ENCODE measurements at regions not wholly inside any gene's neighbourhood (a gene's known extent, or its start where the extent isn't known, plus 50 kb on each side); places are given as distances from the start of the nearest gene placed in this dataset.

DNA sequence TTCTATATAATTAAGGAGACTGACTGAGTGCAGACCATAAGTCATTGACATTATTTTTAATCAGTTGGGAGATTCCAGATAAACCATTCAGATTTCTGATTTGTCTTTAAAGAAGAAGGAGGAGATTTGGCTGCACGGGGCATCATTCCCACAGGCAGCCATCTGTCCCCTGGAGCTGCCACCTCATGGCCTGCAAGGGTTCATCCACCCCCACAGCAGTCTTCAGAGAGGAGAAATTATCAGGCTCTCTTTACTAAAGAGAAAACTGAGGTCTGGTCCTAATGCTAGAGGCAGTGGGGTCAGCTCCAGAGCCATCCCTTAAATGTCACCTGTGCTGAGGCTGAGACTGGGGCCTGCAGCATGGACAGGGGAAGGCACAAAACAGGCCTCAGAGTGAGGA is 501.3 kb upstream of the SULF2 start:
- TF ChIP-seq, protein P1, sequence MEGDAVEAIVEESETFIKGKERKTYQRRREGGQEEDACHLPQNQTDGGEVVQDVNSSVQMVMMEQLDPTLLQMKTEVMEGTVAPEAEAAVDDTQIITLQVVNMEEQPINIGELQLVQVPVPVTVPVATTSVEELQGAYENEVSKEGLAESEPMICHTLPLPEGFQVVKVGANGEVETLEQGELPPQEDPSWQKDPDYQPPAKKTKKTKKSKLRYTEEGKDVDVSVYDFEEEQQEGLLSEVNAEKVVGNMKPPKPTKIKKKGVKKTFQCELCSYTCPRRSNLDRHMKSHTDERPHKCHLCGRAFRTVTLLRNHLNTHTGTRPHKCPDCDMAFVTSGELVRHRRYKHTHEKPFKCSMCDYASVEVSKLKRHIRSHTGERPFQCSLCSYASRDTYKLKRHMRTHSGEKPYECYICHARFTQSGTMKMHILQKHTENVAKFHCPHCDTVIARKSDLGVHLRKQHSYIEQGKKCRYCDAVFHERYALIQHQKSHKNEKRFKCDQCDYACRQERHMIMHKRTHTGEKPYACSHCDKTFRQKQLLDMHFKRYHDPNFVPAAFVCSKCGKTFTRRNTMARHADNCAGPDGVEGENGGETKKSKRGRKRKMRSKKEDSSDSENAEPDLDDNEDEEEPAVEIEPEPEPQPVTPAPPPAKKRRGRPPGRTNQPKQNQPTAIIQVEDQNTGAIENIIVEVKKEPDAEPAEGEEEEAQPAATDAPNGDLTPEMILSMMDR (IDR thresholded peaks at IDR 0.05; ENCODE audit: unreplicated experiment): no peak
- intact Hi-C loops (cut with micrococcal nuclease; ENCODE audit: unreplicated experiment): loop anchor here (5.0 to 10.0 kb wide), 2 partner anchors 102 to 314 kb away; no protein-coding TSS in a partner anchor
- no peak for DNase-seq
- Mint-ChIP-seq H3K9me3 (ENCODE audit: low read depth, unreplicated experiment) (peaks cover 5% of the 10 kb centered on the region), H3K27ac (ENCODE audit: unreplicated experiment) (no peak overlapping the region), H3K36me3 (ENCODE audit: insufficient read depth, unreplicated experiment) (peaks cover 11% of the 10 kb centered on the region), H3K4me3 (ENCODE audit: low read depth, unreplicated experiment) (no peak overlapping the region), H3K27me3 (ENCODE audit: unreplicated experiment) (peaks cover 15% of the 10 kb centered on the region), H3K4me1 (ENCODE audit: low read depth, unreplicated experiment) (peaks cover 50% of the 10 kb centered on the region)
- CTCF ChIA-PET: interaction anchor here (1.6 to 2.0 kb wide), 2 partner anchors 10 to 334 kb away, joined by 3 to 11 read pairs; no protein-coding TSS in a partner anchor
- no TSS peak for BruUV-seq (replicated peaks)

DNA sequence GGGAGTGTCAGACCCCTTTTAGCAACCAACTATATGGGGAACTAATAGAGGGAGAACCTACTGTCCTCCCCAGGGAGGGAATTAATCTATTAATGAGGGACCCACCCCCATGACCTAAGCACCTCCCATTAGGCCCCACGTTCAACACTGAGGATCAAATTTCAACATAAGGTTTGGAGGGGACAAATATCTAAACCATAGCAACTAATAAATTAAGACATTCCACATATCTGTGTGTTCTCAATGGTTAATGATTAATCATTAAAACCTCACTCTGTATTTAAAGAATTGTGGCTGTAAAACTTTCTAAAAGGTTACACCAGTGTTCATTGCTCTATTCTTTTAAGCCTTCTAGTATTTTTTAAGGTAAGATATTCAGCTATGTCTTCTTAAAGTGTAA is 500.4 kb upstream of the SULF2 start:
- Mint-ChIP-seq H3K4me3 (ENCODE audit: low read depth, unreplicated experiment) (no peak overlapping the region), H3K27ac (ENCODE audit: unreplicated experiment) (peak overlapping the region; percentile 43), H3K4me1 (ENCODE audit: low read depth, unreplicated experiment) (peaks cover 50% of the 10 kb centered on the region), H3K9me3 (ENCODE audit: low read depth, unreplicated experiment) (peaks cover 5% of the 10 kb centered on the region), H3K36me3 (ENCODE audit: insufficient read depth, unreplicated experiment) (peaks cover 11% of the 10 kb centered on the region), H3K27me3 (ENCODE audit: unreplicated experiment) (peaks cover 13% of the 10 kb centered on the region)
- DNase-seq: peak; percentile 50
- intact Hi-C loops (cut with micrococcal nuclease; ENCODE audit: unreplicated experiment): loop anchor here (5.0 to 10.0 kb wide), 2 partner anchors 101 to 313 kb away; no protein-coding TSS in a partner anchor
- CTCF ChIA-PET: interaction anchor here (0.9 to 2.0 kb wide), 3 partner anchors 10 to 335 kb away, joined by 3 to 11 read pairs (median 4); no protein-coding TSS in a partner anchor
- no TSS peak for BruUV-seq (replicated peaks)
- TF ChIP-seq, protein P1 (IDR thresholded peaks at IDR 0.05; ENCODE audit: unreplicated experiment): no peak

DNA sequence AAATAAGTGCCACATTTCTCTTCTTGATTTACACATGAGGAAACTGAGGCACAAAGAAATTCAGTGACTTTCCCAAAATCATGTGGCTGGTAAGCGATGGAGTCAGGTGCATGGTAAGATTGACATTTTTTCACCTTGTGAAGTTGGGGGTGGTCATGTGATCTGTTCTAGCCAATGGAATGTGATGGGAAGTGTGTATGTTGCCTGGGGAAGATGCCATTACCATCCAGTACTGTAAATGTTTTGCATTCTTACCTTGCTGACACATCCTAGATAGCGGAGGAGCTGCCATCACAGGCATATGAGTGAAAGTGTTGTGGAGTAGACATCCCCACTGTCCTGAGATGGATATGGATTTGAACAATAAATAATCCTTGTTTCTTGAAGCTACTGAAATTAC is 499.6 kb upstream of the SULF2 start:
- intact Hi-C loops (cut with micrococcal nuclease; ENCODE audit: unreplicated experiment): loop anchor here (5.0 to 10.0 kb wide), 2 partner anchors 100 to 313 kb away; no protein-coding TSS in a partner anchor
- Mint-ChIP-seq H3K27ac (ENCODE audit: unreplicated experiment) (peak overlapping the region; percentile 43), H3K36me3 (ENCODE audit: insufficient read depth, unreplicated experiment) (peaks cover 11% of the 10 kb centered on the region), H3K27me3 (ENCODE audit: unreplicated experiment) (peaks cover 5% of the 10 kb centered on the region), H3K4me3 (ENCODE audit: low read depth, unreplicated experiment) (no peak overlapping the region), H3K9me3 (ENCODE audit: low read depth, unreplicated experiment) (peaks cover 5% of the 10 kb centered on the region), H3K4me1 (ENCODE audit: low read depth, unreplicated experiment) (peaks cover 53% of the 10 kb centered on the region)
- no TSS peak for BruUV-seq (replicated peaks)
- TF ChIP-seq, protein P1 (IDR thresholded peaks at IDR 0.05; ENCODE audit: unreplicated experiment): no peak
- no peak for DNase-seq
- CTCF ChIA-PET: interaction anchor here (0.9 to 1.6 kb wide), 2 partner anchors 11 to 336 kb away, joined by 3 to 4 read pairs; no protein-coding TSS in a partner anchor

DNA sequence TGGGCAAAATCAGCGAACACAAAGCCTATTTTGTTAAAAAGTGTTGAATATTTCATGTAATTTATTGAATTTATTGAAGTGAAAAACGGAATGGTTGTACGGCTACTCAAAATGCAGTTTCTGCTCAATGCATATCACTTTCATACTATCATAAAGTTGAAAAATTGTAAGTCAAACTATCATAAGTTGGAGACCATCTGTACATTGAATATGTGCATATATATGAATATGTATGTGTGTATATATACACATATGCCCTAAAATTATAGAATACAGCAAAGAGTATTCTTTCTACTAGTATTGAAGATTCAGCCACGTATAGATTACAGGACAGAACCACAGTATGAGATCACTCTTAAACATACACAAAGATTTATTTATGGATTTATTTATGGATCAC is 499.0 kb upstream of the SULF2 start:
- BruUV-seq (replicated peaks): no TSS peak

More for the DNA sequence above, 499.0 kb upstream of the SULF2 start:
- Mint-ChIP-seq H3K4me1 (ENCODE audit: low read depth, unreplicated experiment) (peaks cover 55% of the 10 kb centered on the region), H3K4me3 (ENCODE audit: low read depth, unreplicated experiment) (no peak overlapping the region), H3K27ac (ENCODE audit: unreplicated experiment) (peak overlapping the region; percentile 43), H3K36me3 (ENCODE audit: insufficient read depth, unreplicated experiment) (peaks cover 11% of the 10 kb centered on the region), H3K27me3 (ENCODE audit: unreplicated experiment) (no peaks in the 10 kb centered on the region), H3K9me3 (ENCODE audit: low read depth, unreplicated experiment) (peaks cover 5% of the 10 kb centered on the region)
- no peak for DNase-seq
- TF ChIP-seq, protein P1 (IDR thresholded peaks at IDR 0.05; ENCODE audit: unreplicated experiment): no peak
- intact Hi-C loops (cut with micrococcal nuclease; ENCODE audit: unreplicated experiment): loop anchor here (10.0 kb wide), 1 partner anchor 100 kb away; no protein-coding TSS in a partner anchor
- CTCF ChIA-PET: interaction anchor here (0.9 to 1.5 kb wide), 2 partner anchors 11 to 24 kb away, joined by 3 read pairs; no protein-coding TSS in a partner anchor
